HT-29 (cell line): ENCODE measurements at regions not wholly inside any gene's neighbourhood (a gene's known extent, or its start where the extent isn't known, plus 50 kb on each side); places are given as distances from the start of the nearest gene placed in this dataset.
A peak's percentile ranks its signal among the peaks of the same experiment; 100 is the strongest.

Experiments
- DNase-seq: peaks from one replicate; pipeline ENCODE4 v3.0.0-alpha.2; 2015; ENCODE audit warnings: low spot score

GRCh38 chr2:120991441-120991840, 255.8 kb downstream of the GLI2 start:
- DNase-seq = no peak

GRCh38 chr2:120992791-120993555, 257.3 kb downstream of the GLI2 start:
- DNase-seq = no peak

- no peak for DNase-seq
These were observed 258.0 kb downstream of the GLI2 start for GRCh38 chr2:120993661-120994060.

GRCh38 chr2:120994301-120994995, 258.8 kb downstream of the GLI2 start:
- DNase-seq = no peak

GRCh38 chr2:120995152-120995551, 259.5 kb downstream of the GLI2 start:
- no peak for DNase-seq

GRCh38 chr2:120995656-120996190, 260.1 kb downstream of the GLI2 start:
- DNase-seq = no peak

- DNase-seq = no peak
These were observed 263.9 kb downstream of the GLI2 start for GRCh38 chr2:120999377-121000097.

- DNase-seq = no peak
These were observed 265.1 kb downstream of the GLI2 start for GRCh38 chr2:121000804-121001203.

GRCh38 chr2:121001641-121002040, 266.0 kb downstream of the GLI2 start:
- no peak for DNase-seq

GRCh38 chr2:121002597-121002996, 266.9 kb downstream of the GLI2 start:
- DNase-seq = no peak

GRCh38 chr2:121003391-121003790, 267.7 kb downstream of the GLI2 start:
- DNase-seq = no peak

GRCh38 chr2:121004359-121004758, 268.7 kb downstream of the GLI2 start:
- no peak for DNase-seq

- DNase-seq = no peak
These were observed 269.3 kb downstream of the GLI2 start for GRCh38 chr2:121004950-121005349.

- DNase-seq = no peak
These were observed 269.8 kb downstream of the GLI2 start for GRCh38 chr2:121005453-121005852.

GRCh38 chr2:121006743-121007489, 271.2 kb downstream of the GLI2 start:
- no peak for DNase-seq

- DNase-seq = no peak
These were observed 271.8 kb downstream of the GLI2 start for GRCh38 chr2:121007490-121007853.

- peak; percentile 8 for DNase-seq
These were observed 273.3 kb downstream of the GLI2 start for GRCh38 chr2:121008975-121009374.

- DNase-seq = no peak
These were observed 274.0 kb downstream of the TFCP2L1 start for GRCh38 chr2:121010998-121011397.

GRCh38 chr2:121014876-121015275, 270.1 kb downstream of the TFCP2L1 start:
- DNase-seq = no peak

GRCh38 chr2:121015971-121016485, 269.0 kb downstream of the TFCP2L1 start:
- DNase-seq = no peak

GRCh38 chr2:121017396-121017795, 267.6 kb downstream of the TFCP2L1 start:
- DNase-seq = no peak
